ENCODE measurements at regions not wholly inside any gene's neighbourhood (a gene's known extent, or its start where the extent isn't known, plus 50 kb on each side); places are given as distances from the start of the nearest gene placed in this dataset.

- Mint-ChIP-seq H3K27me3 (peaks cover 52% of the 10 kb centered on the region), H3K4me3 (no peak overlapping the region), H3K9me3 (no peaks in the 10 kb centered on the region), H3K27ac (ENCODE audit: low read depth) (no peak overlapping the region), H3K4me1 (no peaks in the 10 kb centered on the region), H3K36me3 (ENCODE audit: insufficient read depth) (no peaks in the 10 kb centered on the region)
- DNase-seq (ENCODE audit: low spot score in 2 of 2) (no peak), ATAC-seq (replicated peaks; ENCODE audit: extremely low read depth, poor library complexity, severe bottlenecking) (no peak)
Measured at GRCh38 chr6:71134929-71135642, 153.5 kb upstream of the OGFRL1 start.

GRCh38 chr6:71137973-71138372 is 150.6 kb upstream of the OGFRL1 start:
- Mint-ChIP-seq H3K36me3 (ENCODE audit: insufficient read depth) (no peaks in the 10 kb centered on the region), H3K27ac (ENCODE audit: low read depth) (no peak overlapping the region), H3K4me3 (no peak overlapping the region), H3K9me3 (no peaks in the 10 kb centered on the region), H3K27me3 (peaks cover 62% of the 10 kb centered on the region), H3K4me1 (no peaks in the 10 kb centered on the region)
- DNase-seq (ENCODE audit: low spot score in 2 of 2), result no peak
- no peak for ATAC-seq (replicated peaks; ENCODE audit: extremely low read depth, poor library complexity, severe bottlenecking)

GRCh38 chr6:71138376-71138775 is 150.2 kb upstream of the OGFRL1 start:
- Mint-ChIP-seq H3K36me3 (ENCODE audit: insufficient read depth) (no peaks in the 10 kb centered on the region), H3K27ac (ENCODE audit: low read depth) (no peak overlapping the region), H3K9me3 (no peaks in the 10 kb centered on the region), H3K4me3 (no peak overlapping the region), H3K4me1 (no peaks in the 10 kb centered on the region), H3K27me3 (peaks cover 62% of the 10 kb centered on the region)
- DNase-seq (ENCODE audit: low spot score in 2 of 2) (no peak), ATAC-seq (replicated peaks; ENCODE audit: extremely low read depth, poor library complexity, severe bottlenecking) (no peak)

- DNase-seq (ENCODE audit: low spot score in 2 of 2), result no peak
- Mint-ChIP-seq H3K9me3 (no peaks in the 10 kb centered on the region), H3K4me1 (no peaks in the 10 kb centered on the region), H3K27ac (ENCODE audit: low read depth) (no peak overlapping the region), H3K4me3 (no peak overlapping the region), H3K36me3 (ENCODE audit: insufficient read depth) (no peaks in the 10 kb centered on the region), H3K27me3 (peaks cover 53% of the 10 kb centered on the region)
- ATAC-seq (replicated peaks; ENCODE audit: extremely low read depth, poor library complexity, severe bottlenecking), result no peak
Measured at GRCh38 chr6:71139249-71139648, 149.4 kb upstream of the OGFRL1 start.

- no peak overlapping the region for H3K4me3 Mint-ChIP-seq
- no peaks in the 10 kb centered on the region for H3K4me1 Mint-ChIP-seq
- H3K27me3 Mint-ChIP-seq, result peaks cover 10% of the 10 kb centered on the region
- no peak for DNase-seq (ENCODE audit: low spot score in 2 of 2)
- H3K36me3 Mint-ChIP-seq (ENCODE audit: insufficient read depth), result no peaks in the 10 kb centered on the region
- no peak for ATAC-seq (replicated peaks; ENCODE audit: extremely low read depth, poor library complexity, severe bottlenecking)
- no peaks in the 10 kb centered on the region for H3K9me3 Mint-ChIP-seq
- no peak overlapping the region for H3K27ac Mint-ChIP-seq (ENCODE audit: low read depth)
Measured at GRCh38 chr6:71153755-71154325, 134.8 kb upstream of the OGFRL1 start.

- no peaks in the 10 kb centered on the region for H3K4me1 Mint-ChIP-seq
- H3K27ac Mint-ChIP-seq (ENCODE audit: low read depth), result no peak overlapping the region
- no peaks in the 10 kb centered on the region for H3K9me3 Mint-ChIP-seq
- H3K36me3 Mint-ChIP-seq (ENCODE audit: insufficient read depth), result no peaks in the 10 kb centered on the region
- ATAC-seq (replicated peaks; ENCODE audit: extremely low read depth, poor library complexity, severe bottlenecking) (no peak), DNase-seq (ENCODE audit: low spot score in 2 of 2) (no peak)
- no peak overlapping the region for H3K4me3 Mint-ChIP-seq
- H3K27me3 Mint-ChIP-seq, result peaks cover 12% of the 10 kb centered on the region
Measured at GRCh38 chr6:71157345-71157744, 131.3 kb upstream of the OGFRL1 start.

- peaks cover 11% of the 10 kb centered on the region for H3K27me3 Mint-ChIP-seq
- no peak for DNase-seq (ENCODE audit: low spot score in 2 of 2)
- H3K4me3 Mint-ChIP-seq, result no peak overlapping the region
Measured at GRCh38 chr6:71164890-71165289, 123.7 kb upstream of the OGFRL1 start.

GRCh38 chr6:71168233-71168765 is 120.3 kb upstream of the OGFRL1 start:
- DNase-seq (ENCODE audit: low spot score in 2 of 2), result no peak
- Mint-ChIP-seq H3K36me3 (ENCODE audit: insufficient read depth) (no peaks in the 10 kb centered on the region), H3K9me3 (no peaks in the 10 kb centered on the region), H3K27me3 (peaks cover 21% of the 10 kb centered on the region), H3K27ac (ENCODE audit: low read depth) (no peak overlapping the region), H3K4me1 (no peaks in the 10 kb centered on the region), H3K4me3 (no peak overlapping the region)
- ATAC-seq (replicated peaks; ENCODE audit: extremely low read depth, poor library complexity, severe bottlenecking), result no peak

More at GRCh38 chr6:71164890-71165289, 123.7 kb upstream of the OGFRL1 start:
- Mint-ChIP-seq H3K27ac (ENCODE audit: low read depth) (no peak overlapping the region), H3K4me1 (no peaks in the 10 kb centered on the region), H3K36me3 (ENCODE audit: insufficient read depth) (no peaks in the 10 kb centered on the region), H3K9me3 (no peaks in the 10 kb centered on the region)
- ATAC-seq (replicated peaks; ENCODE audit: extremely low read depth, poor library complexity, severe bottlenecking), result no peak

- ATAC-seq (replicated peaks; ENCODE audit: extremely low read depth, poor library complexity, severe bottlenecking), result no peak
- H3K27ac Mint-ChIP-seq (ENCODE audit: low read depth), result no peak overlapping the region
- H3K27me3 Mint-ChIP-seq, result peaks cover 41% of the 10 kb centered on the region
Measured at GRCh38 chr6:71171497-71172070, 117.0 kb upstream of the OGFRL1 start.

GRCh38 chr6:71179249-71179885 is 109.2 kb upstream of the OGFRL1 start:
- H3K27me3 Mint-ChIP-seq, result peaks cover 66% of the 10 kb centered on the region
- no peaks in the 10 kb centered on the region for H3K9me3 Mint-ChIP-seq
- no peak for ATAC-seq (replicated peaks; ENCODE audit: extremely low read depth, poor library complexity, severe bottlenecking)
- no peaks in the 10 kb centered on the region for H3K36me3 Mint-ChIP-seq (ENCODE audit: insufficient read depth)
- H3K4me1 Mint-ChIP-seq, result no peaks in the 10 kb centered on the region
- no peak for DNase-seq (ENCODE audit: low spot score in 2 of 2)
- no peak overlapping the region for H3K27ac Mint-ChIP-seq (ENCODE audit: low read depth)
- H3K4me3 Mint-ChIP-seq, result no peak overlapping the region

More at GRCh38 chr6:71171497-71172070, 117.0 kb upstream of the OGFRL1 start:
- Mint-ChIP-seq H3K4me3 (no peak overlapping the region), H3K9me3 (no peaks in the 10 kb centered on the region), H3K4me1 (no peaks in the 10 kb centered on the region), H3K36me3 (ENCODE audit: insufficient read depth) (no peaks in the 10 kb centered on the region)
- no peak for DNase-seq (ENCODE audit: low spot score in 2 of 2)

GRCh38 chr6:71181565-71181964 is 107.0 kb upstream of the OGFRL1 start:
- H3K36me3 Mint-ChIP-seq (ENCODE audit: insufficient read depth), result no peaks in the 10 kb centered on the region
- H3K4me3 Mint-ChIP-seq, result no peak overlapping the region
- ATAC-seq (replicated peaks; ENCODE audit: extremely low read depth, poor library complexity, severe bottlenecking) (no peak), DNase-seq (ENCODE audit: low spot score in 2 of 2) (no peak)
- H3K4me1 Mint-ChIP-seq, result no peaks in the 10 kb centered on the region
- H3K27ac Mint-ChIP-seq (ENCODE audit: low read depth), result no peak overlapping the region
- H3K9me3 Mint-ChIP-seq, result no peaks in the 10 kb centered on the region
- peaks cover 78% of the 10 kb centered on the region for H3K27me3 Mint-ChIP-seq

- Mint-ChIP-seq H3K27ac (ENCODE audit: low read depth) (no peak overlapping the region), H3K4me1 (no peaks in the 10 kb centered on the region), H3K4me3 (no peak overlapping the region), H3K27me3 (peaks cover 71% of the 10 kb centered on the region), H3K36me3 (ENCODE audit: insufficient read depth) (no peaks in the 10 kb centered on the region), H3K9me3 (no peaks in the 10 kb centered on the region)
- no peak for DNase-seq (ENCODE audit: low spot score in 2 of 2)
- ATAC-seq (replicated peaks; ENCODE audit: extremely low read depth, poor library complexity, severe bottlenecking), result no peak
Measured at GRCh38 chr6:71187141-71187540, 101.5 kb upstream of the OGFRL1 start.
